ENCODE measurements at regions not wholly inside any gene's neighbourhood (a gene's known extent, or its start where the extent isn't known, plus 50 kb on each side); places are given as distances from the start of the nearest gene placed in this dataset.

GRCh38 chr2:195319112-195319460 lies 337.9 kb upstream of the SLC39A10 start:
- ChIA-PET CTCF (interaction anchor here (1.0 to 1.7 kb wide), 3 partner anchors 12 to 341 kb away, joined by 3 to 5 read pairs (median 4); no protein-coding TSS in a partner anchor), POLR2A (no interaction called here), RAD21 (ENCODE audit: low non-redundant PET in 1 of 2, low total read pairs in 2 of 2, uncharacterized antibody in 2 of 2, unreplicated experiment in 2 of 2) (no interaction called here)
- DNase-seq (ENCODE audit: low read depth, low spot score) (no peak), ATAC-seq (peak; percentile 50; the same call in 1 of the 2 replicates)
- TF ChIP-seq ZBTB33 (IDR thresholded peaks at IDR 0.05; ENCODE audit: extremely low read depth, insufficient replicate concordance, low read length) (no peak), TCF7L2 (IDR thresholded peaks at IDR 0.05; ENCODE audit: borderline replicate concordance, extremely low read depth, insufficient read depth, insufficient read length) (no peak)
- no TSS peak for BruUV-seq (replicated peaks)
- H3K4me3 ChIP-seq (replicated peaks in 1 of 2; ENCODE audit: low read depth in 1 of 2, low read length in 2 of 2) = no peak overlapping the region
- no peaks in the 10 kb centered on the region for H3K27me3 ChIP-seq (ENCODE audit: insufficient read depth, low read length)
- H3K79me2 ChIP-seq (ENCODE audit: insufficient read depth, low read length) = no peaks in the 10 kb centered on the region
- H3K9me2 ChIP-seq (ENCODE audit: insufficient read depth) = no peaks in the 10 kb centered on the region
- no peaks in the 10 kb centered on the region for H3K36me3 ChIP-seq (ENCODE audit: control insufficient read depth in 1 of 2, insufficient read depth in 2 of 2, low read length in 2 of 2)
- no peaks in the 10 kb centered on the region for H3K9me3 ChIP-seq (ENCODE audit: control insufficient read depth in 1 of 2, insufficient read depth in 1 of 2, low read depth in 1 of 2, low read length in 2 of 2)
- H4K20me1 ChIP-seq (ENCODE audit: insufficient read depth) = no peaks in the 10 kb centered on the region
- intact Hi-C loops (cut with micrococcal nuclease) = loop anchor here (2.0 to 10.0 kb wide), 5 partner anchors 343 to 1624 kb away; no protein-coding TSS in a partner anchor
- peaks cover 2 to 3% of the 10 kb centered on the region in 2 experiments; a peak in 2 of 4 replicates for H3K4me1 ChIP-seq (ENCODE audit: control insufficient read depth in 1 of 2, insufficient read depth in 2 of 2, low read length in 2 of 2)
- no peak overlapping the region for H2AFZ ChIP-seq (ENCODE audit: low read depth, low read length, poor library complexity, severe bottlenecking)
- no peak overlapping the region for H3K9ac ChIP-seq (ENCODE audit: low read length)
- H3K4me2 ChIP-seq (ENCODE audit: low read length) = no peak overlapping the region
- H3K27ac ChIP-seq (ENCODE audit: low read depth, low read length) = no peak overlapping the region

GRCh38 chr2:195318440-195319111 lies 338.4 kb upstream of the SLC39A10 start:
- CTCF ChIA-PET = interaction anchor here (1.0 kb wide), 2 partner anchors 215 to 342 kb away, joined by 3 to 4 read pairs; no protein-coding TSS in a partner anchor
- peak; percentile 62 for ATAC-seq
- intact Hi-C loops (cut with micrococcal nuclease) = loop anchor here (2.0 to 10.0 kb wide), 5 partner anchors 344 to 1624 kb away; no protein-coding TSS in a partner anchor
- Histone ChIP-seq H4K20me1 (ENCODE audit: insufficient read depth) (no peaks in the 10 kb centered on the region), H3K36me3 (ENCODE audit: control insufficient read depth in 1 of 2, insufficient read depth in 2 of 2, low read length in 2 of 2) (no peaks in the 10 kb centered on the region), H3K27me3 (ENCODE audit: insufficient read depth, low read length) (no peaks in the 10 kb centered on the region), H3K9ac (ENCODE audit: low read length) (no peak overlapping the region), H3K9me2 (ENCODE audit: insufficient read depth) (no peaks in the 10 kb centered on the region), H3K27ac (ENCODE audit: low read depth, low read length) (no peak overlapping the region), H3K79me2 (ENCODE audit: insufficient read depth, low read length) (no peaks in the 10 kb centered on the region), H2AFZ (ENCODE audit: low read depth, low read length, poor library complexity, severe bottlenecking) (peak overlapping the region; percentile 11), H3K4me3 (replicated peaks in 1 of 2; ENCODE audit: low read depth in 1 of 2, low read length in 2 of 2) (no peak overlapping the region), H3K4me1 (ENCODE audit: control insufficient read depth in 1 of 2, insufficient read depth in 2 of 2, low read length in 2 of 2) (peaks cover 2 to 3% of the 10 kb centered on the region in 2 experiments; a peak in 2 of 4 replicates), H3K4me2 (ENCODE audit: low read length) (no peak overlapping the region), H3K9me3 (ENCODE audit: control insufficient read depth in 1 of 2, insufficient read depth in 1 of 2, low read depth in 1 of 2, low read length in 2 of 2) (no peaks in the 10 kb centered on the region)
- no TSS peak for BruUV-seq (replicated peaks)
- POLR2A ChIA-PET = no interaction called here
- RAD21 ChIA-PET (ENCODE audit: low non-redundant PET in 1 of 2, low total read pairs in 2 of 2, uncharacterized antibody in 2 of 2, unreplicated experiment in 2 of 2) = no interaction called here
- DNase-seq (ENCODE audit: low read depth, low spot score) = peak; percentile 22
- no peak for TF ChIP-seq ZFX (IDR thresholded peaks at IDR 0.05)
- peak; percentile 38 to 77 (median 58); a peak in 4 of 6 replicates for TF ChIP-seq CTCF (IDR thresholded peaks at IDR 0.05 in 2 of 3, conservative IDR thresholded peaks at IDR 0.05 in 1 of 3; ENCODE audit: borderline replicate concordance in 1 of 3, insufficient read depth in 1 of 3, low read depth in 2 of 3, low read length in 2 of 3)
- peak; percentile 85 for TF ChIP-seq RAD21 (IDR thresholded peaks at IDR 0.05; ENCODE audit: low read depth)

Data from HCT116 (cell line).